Esophagus squamous epithelium (tissue), 5 donors: ENCODE measurements at regions not wholly inside any gene's neighbourhood (a gene's known extent, or its start where the extent isn't known, plus 50 kb on each side); places are given as distances from the start of the nearest gene placed in this dataset.

Source experiments
- DNase-seq: peaks from one replicate; lab custom pipeline; 2025; lab: John Stamatoyannopoulos, UW
- H3K27ac ChIP-seq, 4 donors: fragments of 200-600 bp; sonication (generic); one replicate each; pipeline ENCODE4 v1.5.1; 2016 to 2019; ENCODE audit warnings: mild to moderate bottlenecking in 1 of 4
- H3K27me3 ChIP-seq, 4 donors: fragments of 200-600 bp; sonication (generic); 1 replicate in 3 of 4; 2 replicates in 1 of 4; pipeline versions ENCODE4 v1.5.1 to v1.6.0; 2017 to 2021; ENCODE audit warnings: antibody characterized with exemption in 1 of 4
- H3K36me3 ChIP-seq, 3 donors: fragments of 200-600 bp; sonication (generic); one replicate each; pipeline ENCODE4 v1.5.1; 2016 to 2019
- H3K4me1 ChIP-seq, 3 donors: fragments of 200-600 bp; sonication (generic); one replicate each; pipeline ENCODE4 v1.5.1; 2017 to 2019
- H3K4me3 ChIP-seq, 4 donors: fragments of 200-600 bp; sonication (generic); 1 replicate in 3 of 4; 2 replicates in 1 of 4; pipeline ENCODE4 v1.5.1; 2016 to 2019; ENCODE audit warnings: mild to moderate bottlenecking in 2 of 4, moderate library complexity in 1 of 4
- H3K9me3 ChIP-seq, 3 donors: fragments of 200-600 bp; sonication (generic); one replicate each; pipeline ENCODE4 v1.5.1; 2016 to 2019
- POLR2A ChIP-seq, 4 donors: fragments of 450-650 bp; IDR thresholded peaks; one replicate each; pipeline ENCODE4 v1.6.1; 2017; ENCODE audit warnings: antibody characterized with exemption in 4 of 4, mild to moderate bottlenecking in 4 of 4, moderate library complexity in 3 of 4
- WGBS, 2 donors: methylation state at CpG; one replicate each; pipeline ENCODE4 v1.1.5; 2018; 5-methylcytosine and 5-hydroxymethylcytosine counted together
- intact Hi-C: fragments of 100-400 bp; cut with DNase I; formaldehyde crosslinking; loops from one replicate; pipeline ENCODE4 v1.15.0; 2022
- TF ChIP-seq, protein P1 (sequence below), 6 experiments: fragments of 450-650 bp in 4 of 6; fragments of 200-600 bp in 2 of 6; sonication (generic) in 2 of 6; IDR thresholded peaks; one replicate each; pipeline ENCODE4 v1.5.1; 2016 to 2019; ENCODE audit warnings: antibody characterized with exemption in 6 of 6, mild to moderate bottlenecking in 4 of 6, moderate library complexity in 4 of 6
- donor health status: DM: yes; HTN: yes; CAD: no.

DNA sequence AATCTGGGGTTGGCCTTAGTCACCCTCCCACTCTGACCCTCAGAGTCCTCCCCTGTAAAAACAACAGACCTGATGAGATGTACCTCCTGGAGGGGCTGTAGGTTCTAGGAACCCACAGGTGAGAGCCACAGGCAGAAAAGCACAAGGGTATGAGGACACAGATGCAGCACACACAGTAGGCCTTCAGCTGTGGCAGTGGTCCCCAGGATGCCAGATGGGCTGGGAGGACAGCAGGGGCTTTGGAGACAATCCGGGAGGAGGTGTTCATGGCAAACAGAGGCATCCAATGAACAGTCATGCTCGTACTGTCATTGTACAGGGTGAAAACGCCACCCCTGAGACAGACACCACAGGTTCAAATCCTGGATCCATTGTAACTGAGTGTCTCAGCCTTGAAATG lies 463.1 kb downstream of the MATN1 start:
- intact Hi-C loops = no loop called here
- Histone ChIP-seq H3K27me3 (peaks cover 0 to 54% (median 0%) of the 10 kb centered on the region in 4 donors), H3K9me3 (no peaks in the 10 kb centered on the region), H3K4me1 (no peaks in the 10 kb centered on the region), H3K27ac (no peak overlapping the region), H3K36me3 (no peaks in the 10 kb centered on the region), H3K4me3 (no peak overlapping the region)
- no peak for TF ChIP-seq POLR2A (IDR thresholded peaks at IDR 0.05)
- TF ChIP-seq, protein P1, sequence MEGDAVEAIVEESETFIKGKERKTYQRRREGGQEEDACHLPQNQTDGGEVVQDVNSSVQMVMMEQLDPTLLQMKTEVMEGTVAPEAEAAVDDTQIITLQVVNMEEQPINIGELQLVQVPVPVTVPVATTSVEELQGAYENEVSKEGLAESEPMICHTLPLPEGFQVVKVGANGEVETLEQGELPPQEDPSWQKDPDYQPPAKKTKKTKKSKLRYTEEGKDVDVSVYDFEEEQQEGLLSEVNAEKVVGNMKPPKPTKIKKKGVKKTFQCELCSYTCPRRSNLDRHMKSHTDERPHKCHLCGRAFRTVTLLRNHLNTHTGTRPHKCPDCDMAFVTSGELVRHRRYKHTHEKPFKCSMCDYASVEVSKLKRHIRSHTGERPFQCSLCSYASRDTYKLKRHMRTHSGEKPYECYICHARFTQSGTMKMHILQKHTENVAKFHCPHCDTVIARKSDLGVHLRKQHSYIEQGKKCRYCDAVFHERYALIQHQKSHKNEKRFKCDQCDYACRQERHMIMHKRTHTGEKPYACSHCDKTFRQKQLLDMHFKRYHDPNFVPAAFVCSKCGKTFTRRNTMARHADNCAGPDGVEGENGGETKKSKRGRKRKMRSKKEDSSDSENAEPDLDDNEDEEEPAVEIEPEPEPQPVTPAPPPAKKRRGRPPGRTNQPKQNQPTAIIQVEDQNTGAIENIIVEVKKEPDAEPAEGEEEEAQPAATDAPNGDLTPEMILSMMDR (IDR thresholded peaks at IDR 0.05) = no peak
- WGBS, 2 donors = 61 to 70% methylated on average over 3 of the region's 3 CpGs
- DNase-seq = no peak

DNA sequence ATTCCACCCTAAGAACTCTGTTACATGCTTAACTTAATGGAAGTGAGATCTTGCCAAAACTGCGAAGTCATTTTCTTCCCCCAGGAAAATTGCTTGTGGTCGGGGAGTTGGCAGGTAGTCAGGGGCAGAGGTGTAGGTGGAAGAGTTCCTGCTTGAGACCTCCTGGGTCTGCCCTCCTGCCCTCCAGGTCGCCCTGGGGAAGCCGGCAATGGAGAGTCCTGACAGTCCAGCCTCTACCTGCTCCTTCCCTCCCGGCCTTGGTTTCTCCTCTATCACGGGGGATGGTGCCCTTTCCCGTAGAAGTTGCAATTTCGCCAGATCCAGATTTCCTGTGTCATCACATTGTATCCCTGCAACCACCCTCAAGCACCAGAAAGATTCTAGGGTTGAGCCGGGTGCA lies 463.8 kb downstream of the MATN1 start:
- WGBS, 2 donors = 28 to 35% methylated on average over 9 of the region's 9 CpGs
- Histone ChIP-seq H3K4me3 (no peak overlapping the region), H3K27me3 (peaks cover 0 to 60% (median 0%) of the 10 kb centered on the region in 4 donors), H3K9me3 (no peaks in the 10 kb centered on the region), H3K36me3 (no peaks in the 10 kb centered on the region), H3K27ac (no peak overlapping the region), H3K4me1 (no peaks in the 10 kb centered on the region)
- no peak for DNase-seq
- TF ChIP-seq, protein P1 (IDR thresholded peaks at IDR 0.05) = no peak
- TF ChIP-seq POLR2A (IDR thresholded peaks at IDR 0.05) = no peak
- intact Hi-C loops = no loop called here

DNA sequence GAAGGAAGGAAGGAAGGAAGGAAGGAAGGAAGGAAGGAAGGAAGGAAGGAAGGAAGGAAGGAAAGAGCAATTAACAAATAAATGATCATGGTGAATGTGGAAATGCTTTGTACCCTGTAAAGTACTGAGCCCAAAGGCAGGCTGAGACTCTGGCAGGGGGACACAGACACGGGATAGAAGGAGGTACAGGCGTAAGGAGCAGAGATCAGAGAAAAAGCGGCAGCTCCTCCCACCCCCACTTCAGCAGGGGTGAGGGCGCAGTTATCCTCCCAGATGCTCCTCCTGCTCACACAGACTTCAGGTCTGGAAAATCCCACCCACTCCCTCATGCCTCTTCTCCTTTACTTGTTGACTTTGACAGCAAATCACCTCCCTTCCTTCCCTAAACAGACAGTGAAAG lies 464.5 kb downstream of the MATN1 start:
- H3K4me1 ChIP-seq = no peaks in the 10 kb centered on the region
- 14 to 16% methylated on average over 4 of the region's 4 CpGs for WGBS, 2 donors
- no peaks in the 10 kb centered on the region for H3K36me3 ChIP-seq
- H3K27me3 ChIP-seq = peaks cover 0 to 67% (median 0%) of the 10 kb centered on the region in 4 donors
- no peak overlapping the region for H3K27ac ChIP-seq
- intact Hi-C loops = no loop called here
- no peak overlapping the region for H3K4me3 ChIP-seq
- TF ChIP-seq, protein P1 (IDR thresholded peaks at IDR 0.05) = no peak
- TF ChIP-seq POLR2A (IDR thresholded peaks at IDR 0.05) = no peak
- no peak for DNase-seq
- no peaks in the 10 kb centered on the region for H3K9me3 ChIP-seq

DNA sequence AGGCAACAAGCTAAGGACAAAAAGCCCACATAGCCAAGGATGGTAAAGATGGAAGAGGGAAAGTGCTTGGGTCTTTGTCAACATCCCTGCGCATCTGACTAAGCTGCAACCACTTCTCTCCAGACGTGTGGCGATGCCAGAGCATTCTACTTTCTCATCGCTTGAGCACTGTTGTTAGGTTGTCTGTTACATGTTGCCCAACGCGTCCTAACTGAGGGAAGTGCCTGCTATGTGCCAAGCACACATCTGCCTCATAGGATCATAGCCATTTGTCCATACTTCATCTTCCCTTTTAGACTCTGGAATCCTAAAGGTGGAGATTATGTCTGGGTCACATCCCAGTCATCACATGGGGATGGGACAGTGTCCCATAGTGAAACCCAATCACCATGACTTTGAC lies 464.9 kb downstream of the MATN1 start:
- H3K9me3 ChIP-seq = no peaks in the 10 kb centered on the region
- no peak for DNase-seq
- 80 to 93% methylated on average over 4 to 6 of the region's 6 CpGs for WGBS, 2 donors
- intact Hi-C loops = no loop called here
- TF ChIP-seq, protein P1 (IDR thresholded peaks at IDR 0.05) = no peak
- TF ChIP-seq POLR2A (IDR thresholded peaks at IDR 0.05) = no peak
- no peak overlapping the region for H3K4me3 ChIP-seq
- no peaks in the 10 kb centered on the region for H3K4me1 ChIP-seq
- no peaks in the 10 kb centered on the region for H3K36me3 ChIP-seq
- no peak overlapping the region for H3K27ac ChIP-seq
- H3K27me3 ChIP-seq = peaks cover 0 to 71% (median 0%) of the 10 kb centered on the region in 4 donors

DNA sequence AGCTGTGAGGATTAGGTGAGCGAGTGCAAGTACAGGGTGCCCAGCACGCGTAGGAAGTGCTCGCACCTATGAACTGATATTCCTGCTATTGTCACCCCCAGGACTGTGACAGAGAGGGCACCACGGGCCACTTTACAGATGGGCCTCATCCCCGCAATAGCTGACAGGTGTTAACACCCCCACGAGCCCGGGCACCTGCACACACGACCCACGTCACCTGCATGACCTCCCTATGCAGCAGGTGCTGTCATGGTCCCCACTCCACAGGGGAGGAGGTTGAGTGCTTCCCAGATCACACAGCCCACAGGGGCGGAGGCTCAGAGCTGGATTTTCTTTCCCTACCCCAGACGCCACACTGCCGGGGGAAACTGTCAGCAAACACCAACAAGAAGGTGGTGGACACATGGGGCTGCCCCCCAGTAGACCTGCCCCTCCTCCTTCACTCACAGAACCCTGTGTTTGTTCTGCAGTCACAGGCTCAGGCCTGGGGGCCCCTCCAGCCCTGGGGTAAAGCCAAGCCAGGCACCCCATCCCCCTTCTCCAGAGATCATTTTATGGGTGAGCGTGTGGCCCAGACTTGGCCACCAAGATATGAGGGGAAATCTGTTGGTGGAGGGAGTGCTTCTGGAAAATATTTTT lies 465.5 kb downstream of the MATN1 start:
- Histone ChIP-seq H3K36me3 (no peaks in the 10 kb centered on the region), H3K27me3 (peaks cover 0 to 75% (median 0%) of the 10 kb centered on the region in 4 donors), H3K4me1 (no peaks in the 10 kb centered on the region), H3K4me3 (no peak overlapping the region), H3K27ac (no peak overlapping the region), H3K9me3 (no peaks in the 10 kb centered on the region)
- TF ChIP-seq, protein P1 (IDR thresholded peaks at IDR 0.05) = no peak
- no peak for TF ChIP-seq POLR2A (IDR thresholded peaks at IDR 0.05)
- DNase-seq = no peak
- 70 to 100% methylated on average over 1 to 5 of the region's 14 CpGs for WGBS, 2 donors
- intact Hi-C loops = no loop called here
